ENCODE measurements at regions not wholly inside any gene's neighbourhood (a gene's known extent, or its start where the extent isn't known, plus 50 kb on each side); places are given as distances from the start of the nearest gene placed in this dataset.
"Not testable (repeated sequence)": the region's sequence is repeated elsewhere in the genome, so short reads cannot be mapped to it uniquely, and the experiment has no call there.

DNA sequence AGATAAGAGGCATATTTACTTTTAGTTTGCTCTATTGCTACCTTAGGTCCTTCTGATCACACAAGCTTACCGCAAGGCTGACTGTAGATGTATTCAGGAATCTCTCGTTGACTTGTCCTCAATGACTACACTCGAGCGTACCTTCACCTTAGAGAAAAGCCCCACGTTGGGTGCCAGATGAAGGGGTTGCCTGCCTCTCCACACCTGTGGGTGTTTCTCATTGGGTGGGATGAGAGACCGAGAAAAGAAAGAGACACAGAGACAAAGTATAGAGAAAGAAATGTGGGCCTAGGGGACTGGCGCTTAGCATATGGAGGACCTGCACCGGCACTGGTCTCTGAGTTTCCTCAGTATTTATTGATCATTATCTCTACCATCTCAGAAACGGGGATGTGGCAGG lies 51.8 kb downstream of the ASCL4 start:
- no peak for DNase-seq

GRCh38 chr12:107829271-107829670 lies 54.8 kb downstream of the ASCL4 start:
- DNase-seq = no peak

- no peak for DNase-seq
Measured at GRCh38 chr12:107832441-107832840, 57.9 kb downstream of the ASCL4 start.

DNA sequence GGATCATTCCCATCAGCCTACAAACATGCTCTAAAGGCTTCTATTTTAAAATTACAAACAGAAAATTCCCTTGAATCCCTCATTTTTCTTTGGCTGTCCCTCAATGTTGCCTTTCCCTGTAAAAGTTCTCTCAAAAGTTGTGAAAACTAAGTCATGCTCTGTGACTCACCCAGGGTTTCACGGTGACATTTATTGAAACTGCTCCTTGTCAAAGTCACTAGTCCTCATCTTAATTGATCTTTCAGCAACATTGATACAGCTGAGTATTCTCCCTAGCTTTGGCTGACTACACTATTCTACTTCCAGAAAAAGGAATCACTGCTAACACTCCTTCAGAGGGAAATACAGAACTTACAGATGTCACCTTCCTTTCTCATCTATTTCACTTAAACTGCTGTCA lies 65.7 kb downstream of the ASCL4 start:
- no peak for DNase-seq

DNA sequence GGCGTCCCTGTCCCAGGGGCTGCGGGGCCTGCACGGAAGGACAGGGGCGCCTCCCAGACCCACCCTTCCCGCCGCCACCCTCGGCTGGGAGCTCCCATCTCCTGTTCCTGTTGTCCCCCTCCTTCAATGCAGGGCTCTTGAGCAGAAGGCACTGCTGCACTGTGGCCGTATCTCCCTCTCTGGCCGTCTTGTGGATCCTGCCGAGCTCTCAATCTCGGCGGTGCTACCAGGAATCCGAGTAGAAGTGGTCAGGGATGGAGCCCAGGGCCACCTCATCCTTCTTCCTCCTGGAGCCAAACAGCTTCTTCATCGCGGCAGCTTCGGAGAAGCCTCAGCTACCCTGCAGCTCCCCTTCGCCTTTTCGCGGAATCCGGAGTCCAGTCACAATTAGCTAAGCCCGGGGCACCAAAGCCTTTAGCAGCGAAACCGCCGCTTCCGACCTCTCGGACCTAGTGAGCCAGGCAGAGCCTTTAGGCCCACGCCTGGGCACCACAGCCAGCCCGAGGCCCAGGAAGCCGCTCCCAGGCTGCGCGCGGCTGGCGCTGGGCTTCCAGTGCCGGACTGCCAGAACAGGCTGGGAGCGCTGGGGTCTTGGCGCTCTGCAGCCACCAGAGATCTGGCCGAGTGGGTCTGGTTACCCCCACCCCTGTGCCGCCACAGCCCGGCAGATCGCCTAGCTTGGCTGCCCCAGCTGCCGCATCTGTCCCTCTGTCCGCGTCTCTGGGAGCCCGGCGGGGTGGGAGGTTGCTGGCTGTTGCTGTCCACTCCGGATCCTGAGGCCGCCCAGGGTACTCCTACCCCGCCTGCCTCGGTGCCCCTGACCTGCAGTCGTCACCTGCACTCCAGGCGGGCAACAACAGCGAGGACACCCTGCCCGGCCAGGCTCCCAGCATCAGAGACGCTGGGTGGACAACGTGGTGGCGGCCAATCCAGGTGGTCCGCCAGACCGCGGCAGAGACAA lies 69.1 kb downstream of the ASCL4 start:
- no peak for DNase-seq

DNA sequence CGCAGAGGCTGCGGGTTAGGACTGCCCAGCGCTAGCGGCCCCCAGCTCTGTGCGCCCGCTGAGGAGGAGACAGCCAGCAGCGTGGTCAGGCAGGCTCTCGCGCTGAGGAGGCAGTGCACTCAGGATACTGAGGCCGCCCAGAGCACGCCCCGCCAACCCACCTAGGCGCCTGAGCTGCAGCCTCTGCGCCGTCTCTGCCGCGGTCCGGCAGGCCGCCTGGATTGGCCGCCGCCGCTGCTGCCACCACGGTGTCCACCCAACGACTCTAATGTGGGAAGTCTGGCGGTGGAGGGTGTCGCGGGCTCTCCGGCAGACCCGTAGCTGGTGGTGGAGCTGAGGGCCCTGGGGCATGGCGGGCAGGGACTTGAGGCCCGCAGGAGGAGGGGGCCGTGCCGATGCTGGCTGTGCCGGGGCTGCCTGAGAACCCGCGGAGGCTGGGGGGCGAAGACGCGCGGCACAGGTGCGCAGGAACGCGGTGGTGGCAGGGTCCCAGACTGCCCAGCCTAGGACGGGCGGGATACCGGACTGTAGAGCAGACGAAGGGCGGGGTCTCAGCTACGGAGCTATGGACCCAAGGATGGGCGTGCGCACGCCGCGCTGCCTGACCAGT lies 69.9 kb downstream of the ASCL4 start:
- DNase-seq = no peak

GRCh38 chr12:107845226-107845979 lies 70.9 kb downstream of the ASCL4 start:
- no peak for DNase-seq

DNA sequence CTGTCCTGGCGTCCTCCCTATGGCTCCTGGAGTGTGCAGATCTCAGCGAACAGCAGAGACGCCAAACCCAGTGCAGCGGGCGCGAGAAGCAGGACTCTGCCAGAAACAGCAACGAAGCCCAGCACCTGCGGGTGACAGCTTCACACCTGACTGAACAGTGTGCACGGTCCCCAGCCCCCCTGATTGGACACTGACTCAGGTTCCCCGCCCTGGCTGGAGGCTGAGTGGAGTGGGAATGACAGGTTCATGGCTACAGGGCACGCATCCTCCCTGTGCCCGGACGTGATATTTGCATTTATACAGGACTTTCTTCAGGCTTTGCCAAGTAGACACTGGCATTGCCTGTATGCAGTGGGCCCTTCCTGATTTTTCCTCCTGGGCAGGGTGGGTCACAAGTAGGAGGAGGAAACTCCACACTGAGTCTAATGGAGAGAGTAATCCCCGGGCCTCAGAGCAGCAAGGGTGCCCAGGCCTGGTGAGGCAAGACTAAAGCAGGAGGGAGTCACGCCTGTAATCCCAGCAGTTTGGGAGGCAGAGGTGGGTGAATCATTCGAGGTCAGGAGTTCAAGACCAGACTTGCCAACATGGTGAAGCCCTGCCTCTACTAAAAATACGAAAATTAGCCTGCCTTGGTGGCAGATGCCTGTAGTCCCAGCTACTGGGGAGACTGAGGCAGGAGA lies 71.6 kb downstream of the ASCL4 start:
- no peak for DNase-seq

- DNase-seq = no peak
Measured at GRCh38 chr12:107847430-107847829, 72.9 kb downstream of the ASCL4 start.

GRCh38 chr12:107847830-107848229 lies 73.3 kb downstream of the ASCL4 start:
- no peak for DNase-seq

- no peak for DNase-seq
Measured at GRCh38 chr12:107853479-107853878, 79.0 kb downstream of the ASCL4 start.

DNA sequence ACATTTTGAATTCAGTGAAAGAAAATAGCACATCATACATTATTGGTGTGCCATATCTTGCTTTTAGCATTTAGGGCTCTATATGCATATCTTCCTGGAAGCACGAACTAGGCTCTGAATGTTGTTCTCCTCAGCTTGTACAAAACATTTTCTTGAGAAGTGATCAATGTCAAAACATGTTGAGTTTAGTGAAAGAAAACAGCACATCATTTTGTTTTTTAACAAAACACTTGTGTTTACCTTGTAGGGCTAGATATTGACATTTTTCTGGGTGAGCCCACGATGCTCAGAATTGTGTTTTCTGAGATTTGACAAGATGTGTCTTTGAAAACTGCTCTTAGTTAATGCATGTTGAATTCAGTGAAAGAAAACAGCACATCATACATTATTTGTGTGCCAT lies 81.0 kb downstream of the ASCL4 start:
- DNase-seq = no peak

DNA sequence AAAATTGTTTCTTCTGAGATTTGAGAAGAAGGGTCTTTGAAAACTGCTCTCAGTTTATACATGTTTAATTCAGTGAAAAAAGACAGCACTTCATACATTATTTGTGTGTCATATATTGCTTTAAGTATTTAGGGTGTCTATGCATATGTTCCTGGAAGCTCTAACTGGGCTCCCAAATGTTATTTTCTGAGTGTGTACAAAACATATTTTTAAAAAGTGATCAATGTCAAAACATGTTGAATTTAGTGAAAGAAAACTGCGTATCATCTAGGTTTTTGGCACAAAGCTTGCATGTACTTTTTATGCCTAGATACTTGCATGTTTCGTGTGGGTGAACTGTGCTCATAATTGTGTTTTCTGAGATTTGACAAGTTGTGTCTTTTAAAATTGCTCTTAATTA lies 81.6 kb downstream of the ASCL4 start:
- no peak for DNase-seq

- DNase-seq = no peak
Measured at GRCh38 chr12:107857191-107857590, 82.7 kb downstream of the ASCL4 start.

DNA sequence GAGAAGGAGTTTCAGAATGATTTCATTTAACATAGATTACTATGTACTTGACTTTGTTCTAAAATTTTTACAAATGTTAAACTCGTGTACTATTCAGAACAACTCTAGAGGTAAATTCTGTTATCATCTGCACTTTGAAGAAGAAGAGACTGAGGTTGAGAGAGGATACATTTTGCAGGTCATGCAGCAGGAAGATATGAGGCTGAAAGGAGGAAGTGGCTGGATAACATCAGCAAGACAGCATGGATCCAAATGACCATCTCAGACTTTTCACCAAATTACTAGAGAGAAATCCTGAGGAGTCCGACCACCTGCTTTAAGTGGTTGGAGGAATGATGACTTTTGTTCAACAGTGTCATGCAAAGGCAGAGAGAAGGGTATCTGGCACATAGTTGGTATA lies 84.9 kb downstream of the ASCL4 start:
- no peak for DNase-seq

GRCh38 chr12:107864235-107864634 lies 89.7 kb downstream of the ASCL4 start:
- DNase-seq = peak in 1 of 2 experiments; percentile 17

GRCh38 chr12:107864727-107865126 lies 90.2 kb downstream of the ASCL4 start:
- DNase-seq = not testable (repeated sequence)

GRCh38 chr12:107873223-107873622 lies 98.7 kb downstream of the ASCL4 start:
- no peak for DNase-seq

DNA sequence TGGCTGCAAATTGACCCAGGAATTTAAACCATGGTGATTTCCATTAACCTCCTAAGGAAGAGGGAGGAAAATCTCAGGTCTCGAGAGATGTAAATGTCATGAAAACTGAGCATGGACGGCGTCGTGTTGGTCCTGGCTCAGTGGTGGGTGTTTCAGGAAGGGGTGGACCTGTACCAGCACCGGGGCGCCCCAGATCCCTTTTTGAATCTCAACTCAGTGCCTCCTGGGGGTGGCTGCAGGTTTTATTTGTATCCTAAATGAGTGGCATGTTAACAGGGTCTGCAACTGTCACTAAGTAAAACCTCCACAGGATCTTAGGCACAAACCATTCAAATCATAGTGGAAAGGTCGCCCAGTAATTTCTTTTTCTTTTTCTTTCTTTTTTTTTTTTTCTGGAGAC lies 101.3 kb downstream of the ASCL4 start:
- no peak for DNase-seq

- DNase-seq = peak; percentile 65 to 66
Measured at GRCh38 chr12:107884769-107885694, 110.5 kb downstream of the ASCL4 start.

DNA sequence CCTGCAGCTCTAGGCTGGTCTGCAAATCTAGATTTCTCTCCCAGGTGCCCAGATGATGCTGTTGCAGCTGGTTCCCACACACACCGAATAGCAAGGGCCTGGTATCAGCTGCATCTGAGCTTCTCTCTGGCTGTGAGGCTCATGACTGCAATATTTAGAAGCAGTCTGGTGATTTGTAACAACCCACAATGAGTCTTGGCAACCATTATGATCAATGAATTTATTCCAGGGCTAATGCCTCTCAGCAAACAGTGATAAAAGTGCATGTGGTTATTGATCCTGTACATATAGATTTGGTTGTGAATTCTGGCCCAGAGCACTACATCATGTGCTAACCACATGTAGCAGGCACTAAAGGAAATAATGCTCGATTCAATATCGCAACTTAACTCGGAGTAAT lies 114.3 kb downstream of the ASCL4 start:
- no peak for DNase-seq

- no peak for DNase-seq
Measured at GRCh38 chr12:107891967-107892366, 117.5 kb downstream of the ASCL4 start.
